Upper lobe of left lung (tissue), 6 donors: ENCODE measurements at regions not wholly inside any gene's neighbourhood (a gene's known extent, or its start where the extent isn't known, plus 50 kb on each side); places are given as distances from the start of the nearest gene placed in this dataset.

ENCODE experiments used
- ATAC-seq, 2 donors: fragments of 200-7000 bp; cut with Tn5 transposase; one replicate each; pipeline ENCODE4 v1.9.1; 2022; ENCODE audit warnings: mild to moderate bottlenecking in 2 of 2, moderate library complexity in 2 of 2; ENCODE audit not compliant: low FRiP score in 2 of 2
- DNase-seq, 2 donors: peaks; one replicate each; pipeline ENCODE4 v3.0.0-alpha.2; 2019 to 2020
- H3K27ac ChIP-seq, 4 donors: fragments of 200-600 bp; sonication (generic); one replicate each; pipeline ENCODE4 v1.5.1; 2016 to 2019
- H3K27me3 ChIP-seq, 4 donors: fragments of 200-600 bp; sonication (generic); one replicate each; pipeline ENCODE4 v1.5.1; 2017 to 2019
- H3K36me3 ChIP-seq, 4 donors: fragments of 200-600 bp; sonication (generic); one replicate each; pipeline ENCODE4 v1.5.1; 2016 to 2019
- H3K4me1 ChIP-seq, 4 donors: fragments of 200-600 bp; sonication (generic); one replicate each; pipeline ENCODE4 v1.5.1; 2018 to 2019
- H3K4me3 ChIP-seq, 4 donors: fragments of 200-600 bp; sonication (generic); one replicate each; pipeline ENCODE4 v1.5.1; 2017 to 2019; ENCODE audit warnings: mild to moderate bottlenecking in 2 of 4, moderate library complexity in 1 of 4
- H3K9me3 ChIP-seq, 4 donors: fragments of 200-600 bp; sonication (generic); one replicate each; pipeline ENCODE4 v1.5.1; 2018 to 2019
- EP300 ChIP-seq, 4 donors: sonication (generic); formaldehyde crosslinking; IDR thresholded peaks; one replicate each; pipeline ENCODE4 v1.5.1; 2017; ENCODE audit warnings: antibody characterized with exemption in 4 of 4, control low read depth in 2 of 4
- POLR2A ChIP-seq, 4 donors: fragments of 450-650 bp; IDR thresholded peaks; one replicate each; pipeline ENCODE4 v1.5.1; 2016 to 2017; ENCODE audit warnings: antibody characterized with exemption in 4 of 4, mild to moderate bottlenecking in 2 of 4
- POLR2AphosphoS5 ChIP-seq, 2 donors: sonication (generic); formaldehyde crosslinking; IDR thresholded peaks; one replicate each; pipeline ENCODE4 v1.5.1; 2017; ENCODE audit warnings: antibody characterized with exemption in 2 of 2
- WGBS, 2 donors: methylation state at CpG; one replicate each; pipeline ENCODE4 v1.1.5; 2017 to 2018; 5-methylcytosine and 5-hydroxymethylcytosine counted together
- TF ChIP-seq, protein P1 (sequence below), 6 experiments: fragments of 450-650 bp in 4 of 6; fragments of 200-600 bp in 2 of 6; sonication (generic) in 2 of 6; IDR thresholded peaks; one replicate each; pipeline ENCODE4 v1.5.1; 2016 to 2019; ENCODE audit warnings: antibody characterized with exemption in 6 of 6
- donor health status: DM: no; HTN: no; CAD: no; lungs with moderate emphysema.
- donor health status: DM: no; HTN: yes; CAD: no; lungs with severe emphysema.

DNA sequence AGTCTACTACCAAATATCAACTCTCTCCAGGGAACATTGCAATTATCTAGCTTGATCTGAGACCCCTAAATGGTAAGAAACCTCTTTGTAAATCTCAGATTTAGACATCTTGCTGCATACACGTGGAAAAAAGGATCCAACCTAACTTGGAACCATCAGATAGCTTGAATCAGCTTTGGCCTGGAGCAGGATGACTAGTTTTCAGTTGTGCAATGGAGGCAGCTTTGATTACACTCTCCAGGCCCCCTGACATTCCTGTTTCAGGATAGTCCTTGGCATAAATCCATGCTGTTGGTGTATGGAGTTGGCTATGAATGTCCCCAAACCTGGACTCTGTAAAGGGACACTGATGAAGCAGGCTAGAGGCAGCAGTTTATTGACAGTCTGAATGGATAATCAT is 1061.9 kb upstream of the TENM3 start:
- Histone ChIP-seq H3K4me3 (no peak overlapping the region), H3K36me3 (no peaks in the 10 kb centered on the region), H3K4me1 (no peaks in the 10 kb centered on the region), H3K27ac (no peak overlapping the region), H3K9me3 (peaks cover 0 to 4% (median 0%) of the 10 kb centered on the region in 4 donors), H3K27me3 (no peaks in the 10 kb centered on the region)
- 25 to 63% methylated on average over 1 of the region's 1 CpG for whole genome bisulfite sequencing, 2 donors
- TF ChIP-seq POLR2AphosphoS5 (IDR thresholded peaks at IDR 0.05): no peak
- TF ChIP-seq POLR2A (IDR thresholded peaks at IDR 0.05): no peak
- TF ChIP-seq EP300 (IDR thresholded peaks at IDR 0.05): no peak
- TF ChIP-seq, protein P1, sequence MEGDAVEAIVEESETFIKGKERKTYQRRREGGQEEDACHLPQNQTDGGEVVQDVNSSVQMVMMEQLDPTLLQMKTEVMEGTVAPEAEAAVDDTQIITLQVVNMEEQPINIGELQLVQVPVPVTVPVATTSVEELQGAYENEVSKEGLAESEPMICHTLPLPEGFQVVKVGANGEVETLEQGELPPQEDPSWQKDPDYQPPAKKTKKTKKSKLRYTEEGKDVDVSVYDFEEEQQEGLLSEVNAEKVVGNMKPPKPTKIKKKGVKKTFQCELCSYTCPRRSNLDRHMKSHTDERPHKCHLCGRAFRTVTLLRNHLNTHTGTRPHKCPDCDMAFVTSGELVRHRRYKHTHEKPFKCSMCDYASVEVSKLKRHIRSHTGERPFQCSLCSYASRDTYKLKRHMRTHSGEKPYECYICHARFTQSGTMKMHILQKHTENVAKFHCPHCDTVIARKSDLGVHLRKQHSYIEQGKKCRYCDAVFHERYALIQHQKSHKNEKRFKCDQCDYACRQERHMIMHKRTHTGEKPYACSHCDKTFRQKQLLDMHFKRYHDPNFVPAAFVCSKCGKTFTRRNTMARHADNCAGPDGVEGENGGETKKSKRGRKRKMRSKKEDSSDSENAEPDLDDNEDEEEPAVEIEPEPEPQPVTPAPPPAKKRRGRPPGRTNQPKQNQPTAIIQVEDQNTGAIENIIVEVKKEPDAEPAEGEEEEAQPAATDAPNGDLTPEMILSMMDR (IDR thresholded peaks at IDR 0.05): no peak
- no peak for ATAC-seq
- DNase-seq: no peak

DNA sequence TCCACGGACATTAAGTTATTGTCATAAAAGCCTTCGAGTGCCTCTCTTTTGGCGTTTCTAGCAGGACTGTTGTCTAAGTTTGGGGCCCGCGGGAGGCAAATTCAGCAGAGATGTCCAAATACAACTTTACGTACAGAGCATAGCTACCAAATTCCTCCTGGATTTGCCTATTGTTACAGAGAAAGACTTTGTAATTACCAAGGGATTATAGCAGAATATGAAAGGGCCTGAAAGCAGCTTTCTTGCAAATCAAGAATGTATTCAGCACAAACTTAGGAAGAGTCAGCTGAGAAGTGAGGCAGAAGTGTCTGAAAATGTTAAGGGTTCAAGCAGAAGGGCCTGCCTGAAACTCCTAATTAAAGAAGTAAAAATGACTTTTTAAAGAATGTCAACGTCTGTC is 1053.5 kb upstream of the TENM3 start:
- no peak overlapping the region for H3K27ac ChIP-seq
- no peak for ATAC-seq
- no peak for TF ChIP-seq EP300 (IDR thresholded peaks at IDR 0.05)
- no peak for TF ChIP-seq POLR2AphosphoS5 (IDR thresholded peaks at IDR 0.05)
- TF ChIP-seq, protein P1 (IDR thresholded peaks at IDR 0.05): no peak
- no peak for TF ChIP-seq POLR2A (IDR thresholded peaks at IDR 0.05)
- no peaks in the 10 kb centered on the region for H3K4me1 ChIP-seq
- no peaks in the 10 kb centered on the region for H3K36me3 ChIP-seq
- no peaks in the 10 kb centered on the region for H3K27me3 ChIP-seq
- H3K9me3 ChIP-seq: peaks cover 0 to 4% (median 0%) of the 10 kb centered on the region in 4 donors
- no peak for DNase-seq
- H3K4me3 ChIP-seq: no peak overlapping the region
- WGBS, 2 donors: 69 to 75% methylated on average over 7 of the region's 7 CpGs

DNA sequence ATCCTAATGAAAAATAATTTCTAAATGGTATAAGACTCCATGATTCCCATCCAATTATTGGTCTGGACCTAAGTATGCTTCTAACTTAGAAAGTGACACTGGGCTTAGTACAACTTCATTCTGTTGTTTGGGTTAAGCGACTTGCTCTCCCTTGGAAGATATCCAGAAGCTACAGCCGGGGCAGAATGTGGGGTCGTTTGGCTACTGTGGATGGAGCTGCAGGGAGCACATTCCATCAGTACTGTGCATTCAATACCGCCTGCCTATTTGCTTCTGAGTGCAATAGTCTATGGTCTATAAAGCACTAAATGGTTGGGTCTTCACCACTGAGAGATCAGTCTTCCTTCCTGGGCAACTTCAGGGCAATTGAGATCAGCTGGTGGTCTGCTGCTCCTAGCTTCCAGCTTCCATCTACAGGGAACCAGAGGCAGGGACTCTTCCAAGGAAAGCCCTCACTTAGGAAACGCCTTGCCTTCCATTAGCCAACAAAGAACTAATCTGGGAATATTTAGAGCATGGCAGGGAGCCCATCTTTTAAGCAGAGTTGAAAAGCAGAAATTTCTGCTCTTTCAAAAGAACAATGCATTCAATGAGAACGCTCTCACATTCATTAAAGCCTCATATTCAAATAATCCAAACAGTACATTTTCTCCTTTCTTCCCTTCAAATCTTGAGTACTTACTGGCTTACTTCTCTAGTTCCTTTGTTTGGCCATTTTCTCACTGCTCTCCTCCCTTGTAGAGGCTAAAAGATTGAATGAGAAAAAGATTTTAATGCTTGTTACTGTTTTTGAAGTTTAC is 1049.9 kb upstream of the TENM3 start:
- DNase-seq: no peak
- H3K4me1 ChIP-seq: no peaks in the 10 kb centered on the region

DNA sequence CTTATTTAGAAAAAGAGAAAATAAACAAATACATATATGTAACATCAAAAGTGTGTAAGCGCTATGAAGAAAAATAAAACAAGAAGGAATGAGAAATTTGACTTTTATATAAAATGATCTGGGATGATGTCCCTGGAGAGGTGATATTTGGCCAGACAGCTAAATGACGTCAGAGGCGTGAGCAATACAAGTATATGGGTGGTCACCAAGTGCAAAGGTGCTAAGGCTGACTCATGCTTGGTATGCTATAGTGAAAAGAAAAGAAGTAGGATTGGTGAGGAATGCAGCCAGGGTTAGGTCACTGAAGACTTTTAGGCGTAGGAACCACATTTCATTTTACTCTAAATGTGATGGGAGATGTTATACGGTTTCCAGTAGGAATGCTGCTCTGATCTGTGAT is 1049.1 kb upstream of the TENM3 start:
- TF ChIP-seq POLR2AphosphoS5 (IDR thresholded peaks at IDR 0.05): no peak
- no peak for TF ChIP-seq POLR2A (IDR thresholded peaks at IDR 0.05)
- WGBS, 2 donors: 84 to 88% methylated on average over 5 of the region's 5 CpGs
- Histone ChIP-seq H3K4me3 (no peak overlapping the region), H3K9me3 (no peaks in the 10 kb centered on the region), H3K27ac (no peak overlapping the region), H3K27me3 (no peaks in the 10 kb centered on the region), H3K4me1 (no peaks in the 10 kb centered on the region), H3K36me3 (no peaks in the 10 kb centered on the region)
- DNase-seq (no peak), ATAC-seq (no peak)

More for the DNA sequence above, 1049.9 kb upstream of the TENM3 start:
- Histone ChIP-seq H3K27ac (no peak overlapping the region), H3K36me3 (no peaks in the 10 kb centered on the region), H3K4me3 (no peak overlapping the region), H3K9me3 (no peaks in the 10 kb centered on the region), H3K27me3 (no peaks in the 10 kb centered on the region)
- ATAC-seq: no peak
- WGBS, 2 donors: 55 to 74% methylated on average over 5 to 6 of the region's 6 CpGs
- TF ChIP-seq, protein P1 (IDR thresholded peaks at IDR 0.05): no peak
- TF ChIP-seq POLR2A (IDR thresholded peaks at IDR 0.05) (no peak), EP300 (IDR thresholded peaks at IDR 0.05) (no peak), POLR2AphosphoS5 (IDR thresholded peaks at IDR 0.05) (no peak)

DNA sequence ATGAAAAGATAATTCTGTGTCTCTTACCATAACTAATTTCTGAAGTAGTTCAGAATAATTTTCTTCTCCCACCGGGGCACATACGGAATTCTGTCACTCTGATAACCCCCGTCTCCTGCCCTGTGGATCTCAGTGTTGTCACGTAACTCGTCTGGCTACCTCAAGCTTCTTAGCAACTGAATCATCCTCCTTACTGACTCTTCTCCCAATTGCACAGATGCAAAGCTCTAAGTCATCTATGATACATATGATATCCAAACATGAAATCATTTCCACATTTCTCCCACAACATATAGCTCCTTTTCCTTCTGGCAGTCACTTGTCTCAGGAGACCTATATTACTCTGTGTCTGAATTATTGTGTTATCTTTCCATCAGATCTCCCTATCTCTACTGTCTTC is 1043.1 kb upstream of the TENM3 start:
- H3K27me3 ChIP-seq: no peaks in the 10 kb centered on the region
- TF ChIP-seq POLR2A (IDR thresholded peaks at IDR 0.05): no peak
- TF ChIP-seq, protein P1 (IDR thresholded peaks at IDR 0.05): no peak
- no peak for TF ChIP-seq EP300 (IDR thresholded peaks at IDR 0.05)
- TF ChIP-seq POLR2AphosphoS5 (IDR thresholded peaks at IDR 0.05): no peak
- no peaks in the 10 kb centered on the region for H3K9me3 ChIP-seq
- no peaks in the 10 kb centered on the region for H3K4me1 ChIP-seq
- no peaks in the 10 kb centered on the region for H3K36me3 ChIP-seq
- no peak for ATAC-seq
- H3K27ac ChIP-seq: no peak overlapping the region
- DNase-seq: no peak
- H3K4me3 ChIP-seq: no peak overlapping the region
- 80 to 85% methylated on average over 5 of the region's 5 CpGs for WGBS, 2 donors
